ENCODE measurements at regions not wholly inside any gene's neighbourhood (a gene's known extent, or its start where the extent isn't known, plus 50 kb on each side); places are given as distances from the start of the nearest gene placed in this dataset.

DNA sequence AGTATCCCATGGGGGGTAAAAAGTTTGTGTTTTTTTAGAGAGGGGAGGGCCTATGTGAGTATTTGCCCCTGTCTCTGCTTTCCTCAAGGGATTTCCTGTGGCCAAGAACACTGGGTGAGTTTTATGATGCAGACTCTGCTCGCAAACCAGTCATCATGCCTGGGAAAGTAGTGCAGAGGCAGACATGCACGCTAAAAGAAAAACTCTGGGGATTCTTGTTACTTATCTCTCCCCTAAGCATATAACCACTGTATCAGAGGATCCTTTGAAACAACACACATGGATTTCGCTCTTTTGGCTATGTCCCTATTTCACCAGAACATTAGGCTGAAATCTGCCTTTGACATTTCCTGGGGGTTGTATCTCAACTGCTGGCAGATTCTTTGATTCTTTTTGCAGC, 1845.8 kb upstream of the SEL1L start:
- DNase-seq = no peak

DNA sequence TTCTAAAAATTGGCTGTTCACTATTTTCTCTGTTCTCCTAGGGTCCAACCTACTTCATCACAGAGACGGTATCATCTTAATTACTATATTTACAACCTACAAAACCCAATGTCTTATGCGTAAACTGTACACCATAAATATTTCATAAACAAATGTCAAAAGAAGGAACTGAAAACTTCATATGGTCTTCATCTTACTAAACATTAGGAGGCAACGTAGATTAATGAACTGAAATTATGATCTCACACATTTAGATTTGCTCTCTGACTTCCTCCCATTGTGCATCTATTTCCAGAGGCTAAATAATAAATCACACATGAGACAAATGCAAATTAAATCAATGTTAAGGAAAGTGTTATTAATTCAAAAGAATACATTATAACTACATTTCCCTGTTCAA, 1850.6 kb upstream of the SEL1L start:
- no peak for DNase-seq

GRCh38 chr14:83395321-83395720, 1861.7 kb upstream of the SEL1L start:
- DNase-seq = no peak

DNA sequence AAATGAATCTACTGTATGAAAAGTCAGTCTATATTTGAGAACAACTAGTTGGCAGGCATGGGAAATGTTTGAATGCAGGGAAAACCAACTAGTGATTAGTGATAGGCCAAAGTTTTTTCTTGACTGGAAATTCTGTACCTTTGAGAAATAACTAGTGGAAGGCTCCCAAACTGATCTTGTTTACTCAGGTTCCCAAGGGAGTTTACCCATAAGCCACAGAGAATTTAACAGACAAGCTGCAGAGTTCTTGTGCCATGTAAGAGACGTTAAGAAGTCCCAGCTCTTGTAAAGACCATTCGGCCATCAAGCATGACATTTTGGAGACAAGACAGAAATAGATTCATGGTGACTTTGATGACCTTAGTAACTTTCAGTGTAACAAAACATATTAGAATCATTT, 1882.8 kb upstream of the SEL1L start:
- no peak for DNase-seq

DNA sequence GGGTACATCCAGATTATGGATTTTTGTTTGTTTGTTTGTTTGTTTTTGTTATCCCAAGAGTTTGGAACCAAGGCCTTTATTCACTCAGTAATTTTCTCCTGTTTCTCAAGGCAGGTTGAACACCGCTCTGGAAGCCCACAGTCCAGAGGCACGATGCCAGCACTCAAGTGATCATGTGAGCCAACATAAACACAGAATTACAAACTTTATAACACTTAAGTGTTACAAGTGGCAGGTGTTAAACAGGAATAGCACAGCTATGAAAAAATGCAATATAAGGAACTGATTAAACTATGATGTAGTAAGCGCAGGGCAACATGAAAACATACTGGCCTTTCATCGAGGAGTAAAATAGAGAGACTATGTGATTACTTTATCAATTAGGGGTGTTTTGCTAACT, 1885.8 kb upstream of the SEL1L start:
- no peak for DNase-seq

DNA sequence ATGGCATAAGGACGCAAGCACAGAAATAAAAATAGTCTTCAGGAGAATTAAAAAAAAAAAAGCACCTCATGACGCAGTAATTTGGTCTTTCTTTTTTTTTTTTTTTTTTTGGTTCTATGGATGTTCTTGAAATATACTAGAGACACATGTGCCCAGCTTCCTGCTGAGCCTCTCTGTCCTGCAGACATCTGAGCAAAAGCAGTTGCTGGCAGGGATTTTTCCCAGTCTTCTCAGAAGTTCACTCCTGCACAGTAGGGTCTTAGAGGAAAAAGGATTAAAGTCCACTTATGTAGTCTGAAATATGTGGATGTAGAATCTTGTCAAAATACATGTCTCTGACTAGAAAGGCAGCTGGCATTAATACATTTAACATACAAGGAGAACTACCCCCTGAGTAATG, 1888.1 kb upstream of the SEL1L start:
- DNase-seq = no peak

DNA sequence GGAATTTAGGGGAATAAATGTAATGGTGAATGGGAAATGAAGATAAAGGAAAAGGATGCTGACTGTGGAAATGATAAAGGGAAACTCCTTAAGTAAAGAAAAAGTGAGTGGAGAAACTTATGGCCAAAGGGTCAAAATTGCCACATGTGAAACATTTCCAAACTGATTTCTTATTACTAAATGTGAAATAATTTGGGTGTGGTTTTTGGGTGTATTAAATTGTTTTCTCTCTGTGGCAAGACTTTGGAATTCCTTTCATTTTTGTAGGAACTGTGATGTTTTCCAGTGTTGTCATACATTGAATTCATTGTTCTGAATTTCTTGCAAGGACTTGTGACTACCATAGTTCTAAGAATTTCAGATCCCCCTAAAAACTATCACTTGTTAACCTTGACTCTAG, 1891.5 kb upstream of the SEL1L start:
- no peak for DNase-seq

- no peak for DNase-seq
These were observed 1892.1 kb upstream of the SEL1L start for GRCh38 chr14:83425706-83426105.

DNA sequence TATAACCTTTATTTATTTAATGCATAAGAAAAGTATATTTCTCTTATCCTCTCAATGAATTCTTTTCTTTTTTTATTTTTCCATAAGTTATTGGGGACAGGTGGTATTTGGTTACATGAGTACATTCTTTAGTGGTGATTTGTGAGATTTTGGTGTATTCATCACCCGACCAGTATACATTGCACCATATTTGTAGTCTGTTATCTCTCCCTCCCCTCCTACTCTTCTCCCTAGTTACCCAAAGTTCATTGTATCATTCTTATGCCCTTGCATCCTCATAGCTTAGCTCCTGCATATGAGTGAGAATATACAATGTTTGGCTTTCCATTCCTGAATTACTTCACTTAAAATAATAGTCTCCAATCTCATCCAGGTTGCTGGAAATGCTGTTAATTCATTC, 1900.0 kb upstream of the SEL1L start:
- DNase-seq = no peak

GRCh38 chr14:83441801-83442200, 1908.1 kb upstream of the SEL1L start:
- DNase-seq = no peak

GRCh38 chr14:83455561-83455960, 1921.9 kb upstream of the SEL1L start:
- no peak for DNase-seq

DNA sequence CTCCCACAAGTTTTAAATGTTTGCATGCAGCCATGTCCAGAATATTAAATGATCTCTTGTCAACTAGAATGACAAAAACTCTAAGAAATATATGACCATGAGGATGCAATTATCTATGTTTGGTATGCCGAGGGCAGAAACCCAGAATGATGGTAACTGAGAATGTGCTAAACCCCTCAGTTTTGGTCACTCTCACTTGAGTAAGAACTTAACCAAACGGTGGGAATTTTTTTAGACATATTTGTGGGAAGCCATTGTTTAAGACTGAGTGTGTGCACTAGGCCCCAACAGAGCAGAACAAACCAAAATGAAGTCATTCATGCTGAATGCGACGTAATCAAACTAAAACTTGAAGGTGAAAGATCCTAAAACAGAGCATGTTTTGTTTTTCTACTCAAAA, 1927.9 kb upstream of the SEL1L start:
- DNase-seq = no peak

- DNase-seq = no peak
These were observed 1929.1 kb upstream of the SEL1L start for GRCh38 chr14:83462759-83463158.

DNA sequence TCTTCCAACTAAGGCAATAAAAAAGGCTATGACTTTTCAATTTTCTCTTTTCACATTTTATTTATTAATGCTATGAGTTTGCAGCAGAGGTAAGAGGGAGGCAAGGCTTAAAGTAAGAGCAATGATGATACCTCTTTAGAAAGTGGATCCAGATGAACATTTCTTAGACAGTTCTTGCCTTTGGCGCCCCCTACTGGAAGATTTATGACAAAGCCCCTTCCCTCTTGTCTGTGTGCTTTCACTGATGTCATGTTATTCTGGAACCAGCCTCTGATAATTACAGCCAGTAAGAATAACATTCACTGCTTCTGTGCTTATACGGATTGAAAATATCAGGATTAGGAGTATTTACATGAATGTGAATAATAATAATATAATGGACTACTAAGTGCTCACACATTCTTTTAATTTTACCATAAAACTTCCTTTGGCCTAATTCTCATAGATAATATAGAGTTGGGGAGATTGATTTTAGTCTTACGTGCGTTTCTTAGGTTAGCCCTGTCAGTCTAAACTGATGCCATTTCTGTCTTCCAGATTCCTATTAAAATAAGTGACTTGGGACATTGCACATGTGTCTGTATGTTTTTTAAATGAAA, 1929.9 kb upstream of the SEL1L start:
- DNase-seq = peak in 1 of 2 experiments; percentile 55

GRCh38 chr14:83467811-83468210, 1934.2 kb upstream of the SEL1L start:
- no peak for DNase-seq

DNA sequence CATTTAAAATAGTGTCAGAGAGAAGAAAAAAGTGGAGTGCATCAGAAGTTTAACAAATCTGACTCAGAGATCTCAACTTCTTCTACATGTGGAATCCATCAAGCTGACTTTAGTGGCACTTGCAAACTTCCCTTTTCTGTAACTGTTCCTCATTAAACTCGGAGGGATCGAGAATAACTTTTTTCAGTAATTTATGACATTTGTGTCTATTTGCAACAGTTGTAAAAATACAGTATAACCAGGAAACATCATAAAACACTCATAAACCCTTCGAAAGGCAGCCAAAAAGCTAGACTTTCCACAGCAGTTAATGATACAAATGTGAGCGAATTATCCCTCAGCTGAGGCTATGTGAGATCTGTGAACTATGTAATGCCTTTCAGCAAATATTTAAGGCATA, 1936.8 kb upstream of the SEL1L start:
- DNase-seq = no peak

- DNase-seq = no peak
These were observed 1937.5 kb upstream of the SEL1L start for GRCh38 chr14:83470959-83471695.

- DNase-seq = no peak
These were observed 1940.0 kb upstream of the SEL1L start for GRCh38 chr14:83473416-83474235.

DNA sequence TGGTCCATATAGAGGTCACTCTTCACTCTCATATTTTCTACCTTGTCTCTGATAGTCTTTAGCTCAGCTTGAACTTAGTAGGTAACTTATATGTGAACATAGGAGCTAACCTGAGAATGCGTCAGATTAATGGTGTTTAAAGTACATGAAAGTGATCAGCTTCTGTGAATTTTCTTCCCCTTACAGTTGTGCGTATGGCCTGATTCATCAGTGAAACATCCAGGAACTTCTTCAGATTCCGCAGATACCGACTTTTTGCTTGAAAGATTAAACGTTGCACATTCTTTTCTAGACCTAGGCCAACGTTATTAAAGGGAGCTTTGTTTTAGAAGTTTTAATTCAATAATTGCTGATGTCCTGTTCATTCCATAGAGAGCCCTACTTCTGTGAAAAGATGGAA, 1945.1 kb upstream of the SEL1L start:
- DNase-seq = no peak

- no peak for DNase-seq
These were observed 1949.4 kb upstream of the SEL1L start for GRCh38 chr14:83483063-83483462.

DNA sequence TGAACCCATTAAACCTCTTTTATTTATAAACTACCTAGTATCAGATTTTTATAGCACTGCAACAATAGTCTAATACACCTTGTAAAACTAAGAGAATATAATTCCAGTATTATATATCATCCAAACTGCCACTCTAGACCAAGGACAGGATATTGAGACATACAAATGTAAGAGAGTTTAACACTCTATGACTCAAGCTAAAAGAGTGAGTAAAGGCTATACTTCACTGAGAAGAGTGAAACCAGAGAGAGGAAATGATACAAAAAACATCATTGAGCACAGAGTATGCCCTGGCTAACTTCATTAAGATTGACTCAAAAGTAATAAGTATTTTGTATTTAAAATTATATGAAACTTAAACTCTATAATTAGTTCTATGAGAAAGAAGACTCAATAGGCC, 1951.9 kb upstream of the SEL1L start:
- DNase-seq = no peak

DNA sequence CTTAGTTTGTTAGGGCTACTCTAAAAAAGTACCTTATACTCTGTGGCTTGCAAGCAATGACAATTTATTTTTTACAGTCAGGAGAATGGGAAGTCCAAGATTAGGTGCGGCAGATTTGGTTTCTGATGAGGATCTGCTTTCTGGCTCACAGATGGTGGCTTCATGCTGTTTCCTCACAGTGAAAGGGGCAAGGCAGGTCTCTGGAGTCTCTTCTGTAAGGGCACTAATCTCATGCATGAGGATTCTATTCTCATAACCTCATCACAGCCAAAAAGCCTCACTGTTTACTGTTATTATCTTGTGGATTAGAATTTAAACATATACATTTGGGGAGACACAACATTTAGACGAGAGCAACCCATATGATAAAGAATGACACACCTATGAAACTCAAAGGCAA, 1957.4 kb upstream of the SEL1L start:
- DNase-seq = no peak

DNA sequence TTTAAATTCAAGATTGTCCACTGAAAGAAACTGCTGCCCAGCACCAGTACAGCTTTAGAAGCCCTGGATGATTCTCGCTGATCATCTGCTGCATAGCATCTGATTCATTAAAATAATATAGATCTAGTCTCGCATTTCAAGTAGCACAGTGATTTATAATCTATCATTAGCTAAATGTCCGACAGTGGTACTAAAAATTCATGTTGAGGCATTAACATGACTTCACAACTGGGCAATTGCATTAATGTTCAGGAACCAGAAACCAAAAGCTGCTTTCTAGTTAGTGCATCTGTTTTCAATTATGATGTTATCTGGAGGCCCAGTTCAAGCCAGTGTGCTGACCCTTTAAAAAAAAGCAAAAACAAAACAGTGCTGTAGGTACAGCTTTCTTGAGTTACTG, 1987.2 kb upstream of the SEL1L start:
- no peak for DNase-seq

DNA sequence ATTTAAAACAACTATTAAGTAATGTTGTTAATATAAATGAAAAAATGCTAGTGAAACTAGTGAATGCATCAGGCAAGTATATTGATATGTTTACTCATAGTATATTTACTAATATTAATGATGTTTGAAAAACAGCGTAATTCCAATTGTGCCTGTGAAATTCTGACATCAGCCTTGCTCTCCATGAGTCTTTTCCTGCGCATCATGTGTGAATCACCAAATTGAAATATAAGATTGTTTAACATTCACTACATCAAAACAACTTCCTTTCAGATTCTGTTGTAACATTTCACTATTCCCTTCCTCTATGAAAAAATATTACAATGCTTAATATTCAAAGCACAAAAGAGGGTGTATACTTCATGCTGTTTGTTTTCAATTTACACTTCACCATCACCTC, 1995.9 kb upstream of the SEL1L start:
- DNase-seq = no peak

Measured in NCI-H526 (cell line).